NT2/D1 (cell line): ENCODE measurements at regions not wholly inside any gene's neighbourhood (a gene's known extent, or its start where the extent isn't known, plus 50 kb on each side); places are given as distances from the start of the nearest gene placed in this dataset.
"Not testable (repeated sequence)": the region's sequence is repeated elsewhere in the genome, so short reads cannot be mapped to it uniquely, and the experiment has no call there.

Source experiments
- DNase-seq: peaks from one replicate; pipeline ENCODE4 v3.0.0-alpha.2; 2011; ENCODE audit warnings: low read depth, low spot score
- H3K27me3 ChIP-seq: 2 replicates; pipeline ENCODE4 v1.6.0; 2011; ENCODE audit warnings: mild to moderate bottlenecking; ENCODE audit not compliant: insufficient read length, insufficient read depth
- H3K36me3 ChIP-seq: 2 replicates; pipeline ENCODE4 v1.6.1; 2011; ENCODE audit warnings: mild to moderate bottlenecking, low read length, mixed read lengths; ENCODE audit not compliant: insufficient read depth, insufficient read length
- H3K4me1 ChIP-seq: 2 replicates; pipeline ENCODE4 v1.5.1; 2011; ENCODE audit not compliant: insufficient read depth, insufficient read length
- H3K4me3 ChIP-seq: 2 replicates; pipeline ENCODE4 v1.5.1; 2011; ENCODE audit warnings: low read depth; ENCODE audit not compliant: insufficient read length
- H3K9ac ChIP-seq: 2 replicates; pipeline ENCODE4 v1.6.0; 2011; ENCODE audit warnings: low read depth; ENCODE audit not compliant: insufficient read length
- H3K9me3 ChIP-seq: 2 replicates; pipeline ENCODE4 v1.5.1; 2011; ENCODE audit warnings: mild to moderate bottlenecking, low read length; ENCODE audit not compliant: insufficient read depth
- SUZ12 ChIP-seq: IDR thresholded peaks from 2 replicates; pipeline ENCODE4 v1.6.1; 2011; ENCODE audit not compliant: insufficient read length, insufficient read depth; ENCODE audit errors: extremely low read depth
- YY1 ChIP-seq: IDR thresholded peaks from 2 replicates; pipeline ENCODE4 v1.6.1; 2011; ENCODE audit not compliant: insufficient read length, insufficient read depth
- ZNF274 ChIP-seq: IDR thresholded peaks from 2 replicates; pipeline ENCODE4 v1.6.1; 2011; ENCODE audit warnings: mild to moderate bottlenecking, low read depth, low read length

GRCh38 chr2:18047213-18047611 is 168.7 kb downstream of the KCNS3 start:
- Histone ChIP-seq H3K4me1 (no peaks in the 10 kb centered on the region), H3K36me3 (no peaks in the 10 kb centered on the region), H3K27me3 (no peaks in the 10 kb centered on the region), H3K4me3 (no peak overlapping the region), H3K9ac (no peak overlapping the region), H3K9me3 (no peaks in the 10 kb centered on the region; the same call in 1 of the 2 replicates)
- no peak for DNase-seq
- TF ChIP-seq YY1, result no peak
- TF ChIP-seq ZNF274, result no peak
- no peak for TF ChIP-seq SUZ12

- no peaks in the 10 kb centered on the region for H3K27me3 ChIP-seq
- no peaks in the 10 kb centered on the region for H3K36me3 ChIP-seq
- H3K9me3 ChIP-seq, result no peaks in the 10 kb centered on the region; the same call in 1 of the 2 replicates
- DNase-seq, result no peak
- no peak overlapping the region for H3K4me3 ChIP-seq
- no peak overlapping the region for H3K9ac ChIP-seq
- TF ChIP-seq ZNF274 (no peak), SUZ12 (no peak), YY1 (no peak)
- H3K4me1 ChIP-seq, result no peaks in the 10 kb centered on the region
Measured at GRCh38 chr2:18046558-18047212, 168.2 kb downstream of the KCNS3 start.

- H3K4me1 ChIP-seq, result no peaks in the 10 kb centered on the region
- H3K36me3 ChIP-seq, result no peaks in the 10 kb centered on the region
- TF ChIP-seq SUZ12 (no peak), YY1 (no peak), ZNF274 (no peak)
- no peaks in the 10 kb centered on the region; the same call in 1 of the 2 replicates for H3K9me3 ChIP-seq
- H3K4me3 ChIP-seq, result no peak overlapping the region
- no peak for DNase-seq
- H3K9ac ChIP-seq, result no peak overlapping the region
- no peaks in the 10 kb centered on the region for H3K27me3 ChIP-seq
Measured at GRCh38 chr2:18046017-18046416, 167.6 kb downstream of the KCNS3 start.

GRCh38 chr2:18045230-18045629 is 166.8 kb downstream of the KCNS3 start:
- Histone ChIP-seq H3K9me3 (no peaks in the 10 kb centered on the region; the same call in 1 of the 2 replicates), H3K4me3 (no peak overlapping the region), H3K36me3 (no peaks in the 10 kb centered on the region), H3K9ac (no peak overlapping the region), H3K4me1 (no peaks in the 10 kb centered on the region), H3K27me3 (no peaks in the 10 kb centered on the region)
- no peak for TF ChIP-seq SUZ12
- TF ChIP-seq ZNF274, result no peak
- TF ChIP-seq YY1, result no peak
- no peak for DNase-seq

- not testable (repeated sequence) for H3K27me3 ChIP-seq, H3K9me3 ChIP-seq, DNase-seq, H3K36me3 ChIP-seq, H3K4me1 ChIP-seq, H3K9ac ChIP-seq, H3K4me3 ChIP-seq
Measured at GRCh38 chr2:18017381-18017780, 138.9 kb downstream of the KCNS3 start.

GRCh38 chr2:18009891-18010290 is 131.4 kb downstream of the KCNS3 start:
- no peaks in the 10 kb centered on the region for H3K36me3 ChIP-seq
- H3K9me3 ChIP-seq, result no peaks in the 10 kb centered on the region
- H3K4me1 ChIP-seq, result no peaks in the 10 kb centered on the region
- no peaks in the 10 kb centered on the region for H3K27me3 ChIP-seq
- TF ChIP-seq YY1, result no peak
- no peak for TF ChIP-seq SUZ12
- TF ChIP-seq ZNF274, result no peak
- no peak overlapping the region for H3K4me3 ChIP-seq
- no peak for DNase-seq
- H3K9ac ChIP-seq, result no peak overlapping the region

- DNase-seq, result no peak
- no peak overlapping the region for H3K9ac ChIP-seq
- H3K27me3 ChIP-seq, result no peaks in the 10 kb centered on the region
- no peak overlapping the region for H3K4me3 ChIP-seq
- no peaks in the 10 kb centered on the region for H3K9me3 ChIP-seq
- TF ChIP-seq SUZ12 (no peak), YY1 (no peak), ZNF274 (no peak)
- no peaks in the 10 kb centered on the region for H3K4me1 ChIP-seq
- H3K36me3 ChIP-seq, result no peaks in the 10 kb centered on the region
Measured at GRCh38 chr2:18005411-18005810, 126.9 kb downstream of the KCNS3 start.

GRCh38 chr2:18001671-18002070 is 123.2 kb downstream of the KCNS3 start:
- Histone ChIP-seq H3K9ac (no peak overlapping the region), H3K4me1 (no peaks in the 10 kb centered on the region), H3K27me3 (no peaks in the 10 kb centered on the region), H3K4me3 (no peak overlapping the region), H3K36me3 (no peaks in the 10 kb centered on the region), H3K9me3 (no peaks in the 10 kb centered on the region; the same call in none of the 2 replicates)
- DNase-seq, result peak; percentile 11
- no peak for TF ChIP-seq YY1
- no peak for TF ChIP-seq SUZ12
- TF ChIP-seq ZNF274, result no peak
